HG03521 (cell line): ENCODE measurements at regions not wholly inside any gene's neighbourhood (a gene's known extent, or its start where the extent isn't known, plus 50 kb on each side); places are given as distances from the start of the nearest gene placed in this dataset.
"Not testable (repeated sequence)": the region's sequence is repeated elsewhere in the genome, so short reads cannot be mapped to it uniquely, and the experiment has no call there.

Source experiments
- ATAC-seq: cut with Tn5 transposase; IDR thresholded peaks from one replicate; pipeline ENCODE4 v1.9.1; 2021; ENCODE audit warnings: mild to moderate bottlenecking, moderate library complexity; ENCODE audit not compliant: unreplicated experiment

- ATAC-seq = no peak
These were observed 218.8 kb upstream of the WWC1 start for GRCh38 chr5:168072665-168073064.

GRCh38 chr5:168073311-168073710 lies 218.1 kb upstream of the WWC1 start:
- ATAC-seq = no peak

GRCh38 chr5:168073991-168074800 lies 217.2 kb upstream of the WWC1 start:
- no peak for ATAC-seq

DNA sequence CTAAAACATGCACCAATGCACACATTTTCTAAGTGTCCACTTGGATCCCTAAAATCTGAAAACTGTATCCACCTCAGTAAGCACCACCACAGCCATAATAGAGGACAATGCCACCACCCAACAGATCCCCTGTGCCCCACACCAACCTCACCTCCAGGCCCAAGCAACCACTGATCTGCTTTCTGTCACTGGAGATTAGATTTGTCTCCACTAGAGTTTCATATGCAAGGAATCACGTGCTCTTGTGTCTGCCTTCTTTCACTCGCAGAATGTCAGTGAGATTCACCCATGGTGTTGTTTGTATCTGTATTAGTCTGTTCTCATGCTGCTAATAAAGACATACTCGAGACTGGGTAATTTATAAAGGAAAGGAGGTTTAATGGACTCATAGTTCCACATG lies 216.1 kb upstream of the WWC1 start:
- ATAC-seq = no peak

- ATAC-seq = no peak
These were observed 214.9 kb upstream of the WWC1 start for GRCh38 chr5:168076561-168076991.

GRCh38 chr5:168085261-168086031 lies 206.0 kb upstream of the WWC1 start:
- no peak for ATAC-seq

DNA sequence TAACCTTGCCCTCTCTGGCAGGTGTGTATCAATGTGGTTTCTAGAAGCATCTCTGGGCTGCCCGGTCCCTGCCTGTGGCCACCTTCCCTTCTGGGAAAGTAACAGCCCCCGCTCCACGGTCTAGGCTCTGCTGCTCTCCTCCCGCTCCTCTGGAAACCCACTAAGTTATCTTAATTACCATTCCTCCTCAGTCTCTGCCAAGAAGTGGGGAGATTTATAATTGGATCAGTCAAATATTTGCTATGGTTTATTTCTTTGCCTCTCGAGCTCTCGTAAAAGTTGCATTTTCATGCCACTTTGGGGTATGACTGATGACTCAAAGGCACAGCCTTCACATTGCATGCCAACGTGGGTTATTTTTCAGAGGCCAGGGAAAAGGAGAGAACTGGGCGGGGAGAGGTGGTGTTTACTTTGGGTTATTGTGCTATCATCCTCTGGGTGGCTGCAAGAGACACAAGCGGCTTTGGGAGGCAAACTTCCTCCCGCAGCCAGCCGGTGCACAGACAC lies 205.3 kb upstream of the WWC1 start:
- ATAC-seq = no peak

- no peak for ATAC-seq
These were observed 204.7 kb upstream of the WWC1 start for GRCh38 chr5:168086746-168087145.

GRCh38 chr5:168088410-168089173 lies 202.9 kb upstream of the WWC1 start:
- no peak for ATAC-seq

GRCh38 chr5:168089201-168089887 lies 202.1 kb upstream of the WWC1 start:
- ATAC-seq = no peak

- ATAC-seq = no peak
These were observed 198.9 kb upstream of the WWC1 start for GRCh38 chr5:168092209-168093185.

- no peak for ATAC-seq
These were observed 198.1 kb upstream of the WWC1 start for GRCh38 chr5:168093200-168093910.

- no peak for ATAC-seq
These were observed 194.9 kb upstream of the WWC1 start for GRCh38 chr5:168096525-168096924.

DNA sequence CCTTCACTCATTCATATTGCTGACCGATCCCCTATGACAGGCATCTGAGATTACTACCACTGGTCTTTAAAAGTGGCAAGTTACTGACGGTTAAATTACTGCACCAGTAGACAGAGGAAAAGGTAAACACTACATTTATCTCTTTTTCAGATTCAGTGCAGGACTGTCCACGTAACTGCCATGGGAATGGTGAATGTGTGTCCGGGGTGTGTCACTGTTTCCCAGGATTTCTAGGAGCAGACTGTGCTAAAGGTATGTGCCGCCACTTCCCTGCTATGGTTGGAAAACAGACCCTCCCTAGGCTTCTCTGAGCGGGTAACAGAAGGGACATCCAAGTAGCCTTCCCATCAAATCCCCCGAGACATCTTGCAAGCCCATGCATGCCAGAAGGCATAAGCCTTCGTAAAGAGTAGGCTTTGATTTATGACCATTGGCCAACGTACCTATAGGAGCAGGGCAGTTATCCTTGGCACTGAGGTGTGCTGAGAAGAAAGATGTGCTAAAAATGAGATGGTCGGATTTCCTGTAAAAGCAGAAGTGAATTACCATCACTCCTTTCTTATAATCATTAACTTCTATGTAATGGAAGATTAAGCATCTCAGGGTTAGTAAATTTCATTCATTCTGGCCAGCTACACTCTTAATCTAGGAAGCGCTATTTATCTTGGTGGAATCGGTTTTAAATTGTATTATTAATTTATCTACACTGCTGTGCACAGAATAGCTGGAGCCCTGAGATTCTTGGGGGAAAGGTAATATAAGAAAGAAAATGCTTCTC lies 193.4 kb upstream of the WWC1 start:
- ATAC-seq = no peak

DNA sequence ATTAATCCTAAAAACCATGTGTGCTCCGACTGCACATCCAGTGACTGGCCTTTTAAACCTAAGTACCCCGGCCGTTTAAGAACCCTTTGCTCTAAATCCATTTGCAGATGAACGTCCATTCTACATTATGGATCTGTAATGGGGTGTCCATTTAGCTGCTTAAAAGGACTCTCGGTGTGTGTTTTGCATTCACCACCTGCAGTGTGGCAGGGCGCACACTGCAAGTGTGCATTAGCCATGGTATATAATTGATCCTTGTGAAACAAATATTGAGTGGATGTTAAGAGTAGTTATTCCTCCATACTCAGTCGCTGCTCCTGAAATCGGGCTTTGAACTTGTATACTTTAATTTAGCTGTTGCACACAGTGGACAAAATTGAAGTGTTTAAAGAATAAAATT lies 190.1 kb upstream of the WWC1 start:
- no peak for ATAC-seq

DNA sequence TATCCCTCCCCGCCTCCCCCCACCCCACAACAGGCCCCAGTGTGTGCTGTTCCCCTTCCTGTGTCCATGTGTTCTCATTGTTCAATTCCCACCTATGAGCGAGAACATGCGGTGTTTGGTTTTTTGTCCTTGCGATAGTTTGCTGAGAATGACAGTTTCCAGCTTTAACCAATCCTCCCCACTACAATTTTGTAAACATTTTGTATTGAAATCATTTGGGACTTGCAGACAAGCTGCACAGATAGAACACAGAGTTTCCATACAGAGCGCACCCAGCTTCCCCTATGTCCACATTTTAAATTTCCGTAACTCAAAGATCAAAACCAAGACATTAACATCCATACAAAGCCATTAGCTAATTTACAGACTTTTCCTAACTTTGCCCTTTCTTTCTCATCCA lies 188.4 kb upstream of the WWC1 start:
- ATAC-seq = not testable (repeated sequence)

DNA sequence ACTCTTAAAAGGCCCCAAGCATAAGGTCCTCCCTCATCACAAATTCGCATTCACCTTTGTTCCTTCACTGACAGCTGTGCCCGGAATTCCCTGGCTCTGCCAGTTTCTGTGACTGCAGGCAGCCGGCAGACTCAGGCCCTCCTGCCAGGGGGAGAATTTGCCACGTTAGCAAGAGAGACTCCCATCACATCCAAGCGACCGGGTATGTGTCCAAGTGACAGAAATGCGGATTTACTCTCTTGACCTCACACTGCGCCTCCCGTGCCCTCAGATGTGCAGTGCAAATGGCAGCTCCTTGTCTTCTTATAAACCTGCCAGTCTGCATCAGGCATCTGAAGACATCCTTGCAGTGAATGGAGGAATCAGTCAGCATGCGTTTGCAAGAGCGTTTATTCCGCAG lies 187.1 kb upstream of the WWC1 start:
- no peak for ATAC-seq

DNA sequence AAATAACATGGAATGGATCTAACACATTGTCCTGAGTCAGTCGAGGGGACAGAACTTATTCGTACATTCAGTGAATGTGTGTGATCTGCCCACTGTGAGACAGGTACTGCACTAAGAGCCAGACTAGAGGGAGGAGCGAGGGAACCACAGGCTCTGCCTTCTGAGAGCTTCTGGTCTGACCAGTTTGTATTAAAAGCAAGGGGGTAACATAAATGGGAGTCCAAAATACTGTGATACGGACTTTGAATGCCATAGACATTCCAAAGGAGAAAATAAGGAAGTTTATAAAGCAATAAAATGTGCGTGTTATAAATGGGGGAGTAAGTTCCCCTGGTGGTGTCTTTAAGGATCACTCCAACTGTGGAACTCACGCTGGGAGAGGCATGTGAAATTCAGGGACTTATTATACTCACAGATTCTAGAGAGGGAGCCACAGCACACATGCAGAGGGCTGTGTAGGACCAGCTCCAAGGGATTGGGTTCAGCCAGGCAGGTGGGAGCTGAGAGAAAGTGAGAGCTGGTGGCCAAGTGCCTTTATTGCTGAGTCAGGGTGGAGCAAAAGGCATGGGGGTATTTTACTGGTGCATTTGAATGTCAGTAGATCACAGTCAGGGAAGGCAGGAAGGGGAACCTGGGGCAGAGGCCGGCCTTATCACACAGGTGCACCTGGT lies 186.5 kb upstream of the WWC1 start:
- no peak for ATAC-seq
